GM23248 (cell line): ENCODE measurements at regions not wholly inside any gene's neighbourhood (a gene's known extent, or its start where the extent isn't known, plus 50 kb on each side); places are given as distances from the start of the nearest gene placed in this dataset.

ENCODE experiments used
- DNase-seq: peaks from one replicate; pipeline ENCODE4 v3.0.0-alpha.2; 2015
- H2AFZ ChIP-seq: fragments of 200-600 bp; sonication (generic); 2 replicates; pipeline ENCODE4 v1.6.1; 2016; ENCODE audit warnings: antibody characterized with exemption
- H3F3A ChIP-seq: fragments of 200-600 bp; sonication (generic); 2 replicates; pipeline ENCODE4 v1.6.1; 2016; ENCODE audit warnings: mild to moderate bottlenecking, antibody characterized with exemption, mixed run types; ENCODE audit not compliant: insufficient read depth
- H3K27ac ChIP-seq: fragments of 200-600 bp; sonication (generic); 2 replicates; pipeline ENCODE4 v1.5.1; 2016; ENCODE audit warnings: mild to moderate bottlenecking
- H3K27me3 ChIP-seq: fragments of 200-600 bp; sonication (generic); replicated peaks from 2 replicates; pipeline ENCODE4 v1.6.1; 2016; ENCODE audit warnings: mild to moderate bottlenecking; ENCODE audit not compliant: insufficient read depth
- H3K36me3 ChIP-seq: fragments of 200-600 bp; sonication (generic); 2 replicates; pipeline ENCODE4 v1.6.1; 2016; ENCODE audit warnings: low read depth, mild to moderate bottlenecking
- H3K4me1 ChIP-seq: fragments of 200-600 bp; sonication (generic); 2 replicates; pipeline ENCODE4 v1.6.1; 2016; ENCODE audit warnings: mild to moderate bottlenecking; ENCODE audit not compliant: insufficient read depth
- H3K4me2 ChIP-seq: fragments of 200-600 bp; sonication (generic); one replicate; pipeline ENCODE4 v1.6.1; 2016; ENCODE audit warnings: mild to moderate bottlenecking; ENCODE audit not compliant: unreplicated experiment
- H3K4me3 ChIP-seq: fragments of 200-600 bp; sonication (generic); 2 replicates; pipeline ENCODE4 v1.5.1; 2016; ENCODE audit warnings: mild to moderate bottlenecking
- H3K79me2 ChIP-seq: fragments of 200-600 bp; sonication (generic); 2 replicates; pipeline ENCODE4 v1.6.1; 2016; ENCODE audit warnings: mild to moderate bottlenecking; ENCODE audit not compliant: insufficient read depth
- H3K9ac ChIP-seq: fragments of 200-600 bp; sonication (generic); 2 replicates; pipeline ENCODE4 v1.6.1; 2016; ENCODE audit warnings: mild to moderate bottlenecking
- H3K9me2 ChIP-seq: fragments of 200-600 bp; sonication (generic); 2 replicates; pipeline ENCODE4 v1.6.1; 2016; ENCODE audit warnings: mixed run types, mild to moderate bottlenecking, moderate library complexity; ENCODE audit not compliant: insufficient read depth
- H3K9me3 ChIP-seq: fragments of 200-600 bp; sonication (generic); one replicate; pipeline ENCODE4 v1.6.1; 2017; ENCODE audit warnings: low read depth
- H4K20me1 ChIP-seq: fragments of 200-600 bp; sonication (generic); 2 replicates; pipeline ENCODE4 v1.6.0; 2016; ENCODE audit not compliant: insufficient read depth
- EZH2 ChIP-seq: fragments of 200-600 bp; sonication (generic); IDR thresholded peaks from 2 replicates; pipeline ENCODE4 v1.6.1; 2018; ENCODE audit warnings: antibody characterized with exemption, mild to moderate bottlenecking; ENCODE audit not compliant: insufficient read depth, poor library complexity, severe bottlenecking
- EZH2phosphoT487 ChIP-seq: fragments of 200-600 bp; sonication (generic); IDR thresholded peaks from 2 replicates; pipeline ENCODE4 v1.6.1; 2018; ENCODE audit warnings: antibody characterized with exemption, moderate library complexity, mild to moderate bottlenecking, low read depth; ENCODE audit not compliant: insufficient read depth
- WGBS, 2 experiments: methylation state at CpG; one replicate each; pipeline ENCODE4 v1.1.6; 2015 to 2017; ENCODE audit warnings: low lambda C conversion rate in 2 of 2, low coverage in 1 of 2; ENCODE audit errors: missing lambda C conversion rate in 2 of 2; 5-methylcytosine and 5-hydroxymethylcytosine counted together
- in situ Hi-C: fragments of 300-500 bp; cut with MboI; formaldehyde crosslinking; loops from 2 replicates; pipeline ENCODE4 v1.15.0; 2020

DNA sequence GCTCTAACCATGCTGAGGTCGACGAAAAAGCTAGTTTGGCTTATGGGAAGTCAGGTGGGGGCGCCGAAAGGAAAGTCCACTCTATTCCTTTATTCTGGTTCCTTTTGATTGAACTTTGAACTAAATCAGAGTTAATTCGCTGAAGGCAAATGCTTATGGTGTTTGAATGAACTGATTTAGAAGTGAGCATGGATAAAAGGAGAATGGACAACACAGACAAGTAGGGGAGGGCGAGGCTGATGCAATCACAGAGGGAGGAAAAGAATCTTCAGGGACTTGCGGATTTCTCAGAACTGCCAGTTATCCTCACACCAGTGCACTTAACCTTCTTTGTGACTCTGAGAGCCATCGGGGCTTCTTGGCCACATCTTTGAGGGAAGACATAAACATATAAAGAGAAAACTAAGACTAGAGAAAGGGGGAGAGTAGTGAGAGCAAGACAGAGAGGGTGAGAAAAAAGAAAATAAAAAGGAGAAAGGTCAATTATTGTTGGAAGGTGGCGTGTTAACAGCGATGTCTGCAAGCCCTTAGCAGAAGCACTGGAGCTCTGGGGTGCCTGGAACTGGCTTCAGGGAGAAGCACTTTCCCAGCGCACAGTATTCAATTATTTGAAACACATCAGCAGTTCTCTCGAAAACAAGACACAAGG lies 59.2 kb downstream of the PABIR2 start:
- peaks cover 11% of the 10 kb centered on the region; the same call in 1 of the 2 replicates for H3K4me1 ChIP-seq
- no peak overlapping the region for H3K27ac ChIP-seq
- H3K4me2 ChIP-seq, result no peak overlapping the region
- TF ChIP-seq EZH2 (no peak), EZH2phosphoT487 (no peak)
- H3K9me2 ChIP-seq, result no peaks in the 10 kb centered on the region
- no peak overlapping the region for H2AFZ ChIP-seq
- H3K36me3 ChIP-seq, result no peaks in the 10 kb centered on the region
- in situ Hi-C loops, result no loop called here
- no peak for DNase-seq
- 45% methylated on average over 9 to 12 of the region's 12 CpGs for WGBS, 2 experiments
- no peaks in the 10 kb centered on the region for H3K9me3 ChIP-seq
- no peaks in the 10 kb centered on the region for H3F3A ChIP-seq
- no peaks in the 10 kb centered on the region for H3K79me2 ChIP-seq
- no peak overlapping the region for H3K9ac ChIP-seq
- no peaks in the 10 kb centered on the region for H4K20me1 ChIP-seq
- no peak overlapping the region for H3K4me3 ChIP-seq
- H3K27me3 ChIP-seq, result no peaks in the 10 kb centered on the region

DNA sequence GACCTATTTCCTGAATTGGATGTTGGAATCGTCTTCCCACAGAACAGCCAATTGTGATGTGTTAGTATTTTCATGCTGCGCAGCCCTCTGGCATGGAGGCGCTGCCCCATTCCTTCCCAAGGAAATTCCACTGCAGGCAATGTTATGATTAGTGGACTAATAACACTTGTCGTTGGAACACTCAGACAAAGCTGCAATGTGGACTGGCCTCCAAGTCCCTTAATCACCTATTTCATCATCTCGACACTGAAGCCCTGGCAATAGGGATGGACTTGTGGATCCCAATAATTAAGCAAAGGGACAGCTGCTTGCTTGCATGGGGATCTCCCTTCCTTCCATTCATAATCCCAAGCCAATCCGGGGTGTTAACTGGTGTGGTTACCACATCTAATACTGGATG lies 59.9 kb downstream of the PABIR2 start:
- Histone ChIP-seq H3K9me2 (no peaks in the 10 kb centered on the region), H3K27ac (no peak overlapping the region), H3K9me3 (no peaks in the 10 kb centered on the region), H3K27me3 (no peaks in the 10 kb centered on the region), H3K9ac (no peak overlapping the region), H3K4me2 (peak overlapping the region; percentile 20), H2AFZ (no peak overlapping the region), H3K4me1 (peaks cover 11% of the 10 kb centered on the region; the same call in 1 of the 2 replicates), H3K36me3 (no peaks in the 10 kb centered on the region), H4K20me1 (no peaks in the 10 kb centered on the region), H3F3A (no peaks in the 10 kb centered on the region), H3K4me3 (no peak overlapping the region), H3K79me2 (no peaks in the 10 kb centered on the region)
- 10% methylated on average over 5 to 6 of the region's 6 CpGs for WGBS, 2 experiments
- in situ Hi-C loops, result no loop called here
- no peak for TF ChIP-seq EZH2
- TF ChIP-seq EZH2phosphoT487, result no peak
- peak; percentile 56 for DNase-seq

DNA sequence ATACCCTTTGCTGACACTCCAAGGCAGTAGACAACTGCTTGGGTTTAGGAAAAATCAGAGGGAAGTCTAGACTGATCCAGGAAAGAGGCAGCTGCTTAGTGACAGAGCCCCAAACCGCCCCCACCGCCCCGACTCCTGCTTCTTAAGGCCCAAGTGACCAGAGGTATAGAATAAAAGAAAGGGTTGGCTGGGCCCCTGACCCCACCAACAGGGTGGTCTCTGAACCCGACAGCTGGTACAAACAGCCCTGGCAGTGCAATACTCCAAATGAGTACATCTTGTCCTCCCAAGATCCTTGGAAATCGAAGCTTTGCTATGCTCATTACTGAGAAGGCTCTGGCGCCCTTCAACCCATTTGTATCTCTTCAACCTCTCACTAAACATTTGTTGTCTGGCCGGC lies 60.6 kb downstream of the PABIR2 start:
- no peak overlapping the region for H3K27ac ChIP-seq
- 76 to 88% methylated on average over 6 to 7 of the region's 7 CpGs for WGBS, 2 experiments
- H3K4me2 ChIP-seq, result peak overlapping the region; percentile 20

DNA sequence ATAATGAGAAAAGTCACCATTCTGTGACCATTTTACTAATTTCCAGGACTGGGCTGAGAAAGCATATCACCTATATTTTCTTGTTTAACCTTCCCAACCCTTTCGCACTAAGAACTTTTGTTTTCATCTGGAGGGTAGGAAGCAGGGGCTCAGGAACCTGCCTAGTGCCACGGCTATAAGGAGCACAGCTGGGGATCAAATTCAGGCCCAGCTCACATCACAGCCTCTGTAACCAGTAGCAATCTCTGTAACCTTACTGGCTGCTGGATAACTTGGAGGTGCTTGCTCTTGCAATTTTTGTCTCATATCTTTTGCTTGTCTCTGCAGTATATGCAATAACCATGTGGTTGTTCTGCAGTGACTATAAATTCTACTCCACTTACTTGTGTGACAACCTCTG lies 62.0 kb downstream of the PABIR2 start:
- DNase-seq, result no peak
- Histone ChIP-seq H3K4me2 (no peak overlapping the region), H3K9me3 (no peaks in the 10 kb centered on the region), H3K4me1 (peaks cover 11% of the 10 kb centered on the region; the same call in 1 of the 2 replicates), H3K9ac (no peak overlapping the region), H3K27ac (no peak overlapping the region), H3F3A (no peaks in the 10 kb centered on the region), H3K9me2 (no peaks in the 10 kb centered on the region), H2AFZ (no peak overlapping the region), H3K4me3 (no peak overlapping the region), H3K27me3 (no peaks in the 10 kb centered on the region), H3K36me3 (no peaks in the 10 kb centered on the region), H3K79me2 (no peaks in the 10 kb centered on the region), H4K20me1 (no peaks in the 10 kb centered on the region)
- TF ChIP-seq EZH2phosphoT487 (no peak), EZH2 (no peak)
- WGBS, 2 experiments, result 97 to 100% methylated on average over 2 of the region's 2 CpGs
- in situ Hi-C loops, result no loop called here

More for the DNA sequence above, 60.6 kb downstream of the PABIR2 start:
- Histone ChIP-seq H3K36me3 (no peaks in the 10 kb centered on the region), H3K27me3 (no peaks in the 10 kb centered on the region), H3K9me3 (no peaks in the 10 kb centered on the region), H3K9ac (no peak overlapping the region), H3K4me3 (no peak overlapping the region), H3K9me2 (no peaks in the 10 kb centered on the region), H3F3A (no peaks in the 10 kb centered on the region), H3K4me1 (peaks cover 11% of the 10 kb centered on the region; the same call in 1 of the 2 replicates), H2AFZ (no peak overlapping the region), H4K20me1 (no peaks in the 10 kb centered on the region), H3K79me2 (no peaks in the 10 kb centered on the region)
- DNase-seq, result no peak
- in situ Hi-C loops, result no loop called here
- TF ChIP-seq EZH2 (no peak), EZH2phosphoT487 (no peak)
